Tibial nerve (tissue), 4 donors: ENCODE measurements at regions not wholly inside any gene's neighbourhood (a gene's known extent, or its start where the extent isn't known, plus 50 kb on each side); places are given as distances from the start of the nearest gene placed in this dataset.

ENCODE experiments used
- DNase-seq, 2 donors: peaks; one replicate each; pipeline ENCODE4 v3.0.0-alpha.2; 2019; ENCODE audit warnings: low spot score in 2 of 2
- H3K27ac ChIP-seq, 4 donors: fragments of 200-600 bp; sonication (generic) in 3 of 4; one replicate each; pipeline ENCODE4 v1.5.1; 2017 to 2019; ENCODE audit warnings: mild to moderate bottlenecking in 1 of 4
- H3K27me3 ChIP-seq, 2 donors: fragments of 200-600 bp; sonication (generic) in 1 of 2; one replicate each; pipeline versions ENCODE4 v1.5.1 to v1.6.0; 2017 to 2019
- H3K36me3 ChIP-seq, 3 donors: fragments of 200-600 bp; sonication (generic); one replicate each; pipeline ENCODE4 v1.5.1; 2018 to 2019
- H3K4me1 ChIP-seq, 4 donors: fragments of 200-600 bp; sonication (generic) in 3 of 4; one replicate each; pipeline ENCODE4 v1.5.1; 2017 to 2019
- H3K4me3 ChIP-seq, 4 donors: fragments of 200-600 bp; sonication (generic) in 3 of 4; one replicate each; pipeline ENCODE4 v1.5.1; 2017 to 2019; ENCODE audit warnings: mild to moderate bottlenecking in 1 of 4, moderate library complexity in 1 of 4
- H3K9me3 ChIP-seq, 4 donors: fragments of 200-600 bp; sonication (generic) in 3 of 4; one replicate each; pipeline ENCODE4 v1.5.1; 2017 to 2019
- CTCF ChIP-seq, 5 experiments: fragments of 200-600 bp in 3 of 5; fragments of 450-650 bp in 2 of 5; sonication (generic) in 3 of 5; IDR thresholded peaks; one replicate each; pipeline ENCODE4 v1.5.1; 2016 to 2019; ENCODE audit warnings: antibody characterized with exemption in 5 of 5, mild to moderate bottlenecking in 3 of 5, moderate library complexity in 2 of 5
- EP300 ChIP-seq, 2 donors: sonication (generic); formaldehyde crosslinking; IDR thresholded peaks; one replicate each; pipeline ENCODE4 v1.6.1; 2017; ENCODE audit warnings: antibody characterized with exemption in 2 of 2, mild to moderate bottlenecking in 1 of 2
- POLR2A ChIP-seq, 2 donors: fragments of 450-650 bp; IDR thresholded peaks; one replicate each; pipeline ENCODE4 v1.6.1; 2017; ENCODE audit warnings: antibody characterized with exemption in 2 of 2, mild to moderate bottlenecking in 2 of 2, moderate library complexity in 2 of 2
- WGBS, 2 donors: methylation state at CpG; one replicate each; pipeline ENCODE4 v1.1.5; 2018; 5-methylcytosine and 5-hydroxymethylcytosine counted together

GRCh38 chr2:188078534-188078933 is 213.1 kb upstream of the GULP1 start:
- Histone ChIP-seq H3K27me3 (no peaks in the 10 kb centered on the region), H3K36me3 (no peaks in the 10 kb centered on the region), H3K27ac (no peak overlapping the region), H3K4me3 (no peak overlapping the region), H3K9me3 (peaks cover 0 to 11% (median 2%) of the 10 kb centered on the region in 4 donors), H3K4me1 (no peaks in the 10 kb centered on the region)
- WGBS, 2 donors: 67% methylated on average over 4 of the region's 4 CpGs
- no peak for DNase-seq
- TF ChIP-seq EP300 (IDR thresholded peaks at IDR 0.05) (no peak), CTCF (IDR thresholded peaks at IDR 0.05) (no peak), POLR2A (IDR thresholded peaks at IDR 0.05) (no peak)

- 65 to 67% methylated on average over 1 of the region's 1 CpG for WGBS, 2 donors
- no peaks in the 10 kb centered on the region for H3K36me3 ChIP-seq
- peaks cover 0 to 4% (median 0%) of the 10 kb centered on the region in 4 donors for H3K9me3 ChIP-seq
- no peaks in the 10 kb centered on the region for H3K4me1 ChIP-seq
- H3K4me3 ChIP-seq: no peak overlapping the region
- no peak overlapping the region for H3K27ac ChIP-seq
- DNase-seq: no peak
- TF ChIP-seq CTCF (IDR thresholded peaks at IDR 0.05) (no peak), EP300 (IDR thresholded peaks at IDR 0.05) (no peak), POLR2A (IDR thresholded peaks at IDR 0.05) (no peak)
- H3K27me3 ChIP-seq: no peaks in the 10 kb centered on the region
Observed at GRCh38 chr2:188079196-188079595, 212.5 kb upstream of the GULP1 start.

- H3K36me3 ChIP-seq: no peaks in the 10 kb centered on the region
- no peaks in the 10 kb centered on the region for H3K4me1 ChIP-seq
- no peak overlapping the region for H3K4me3 ChIP-seq
- H3K27ac ChIP-seq: no peak overlapping the region
- WGBS, 2 donors: 57 to 60% methylated on average over 4 of the region's 4 CpGs
- TF ChIP-seq POLR2A (IDR thresholded peaks at IDR 0.05) (no peak), CTCF (IDR thresholded peaks at IDR 0.05) (no peak), EP300 (IDR thresholded peaks at IDR 0.05) (no peak)
- no peaks in the 10 kb centered on the region for H3K27me3 ChIP-seq
- no peaks in the 10 kb centered on the region for H3K9me3 ChIP-seq
- DNase-seq: no peak
Observed at GRCh38 chr2:188085421-188085820, 206.3 kb upstream of the GULP1 start.

- no peaks in the 10 kb centered on the region for H3K27me3 ChIP-seq
- DNase-seq: no peak
- 41 to 52% methylated on average over 2 of the region's 2 CpGs for WGBS, 2 donors
- H3K4me1 ChIP-seq: no peaks in the 10 kb centered on the region
- TF ChIP-seq POLR2A (IDR thresholded peaks at IDR 0.05) (no peak), CTCF (IDR thresholded peaks at IDR 0.05) (no peak), EP300 (IDR thresholded peaks at IDR 0.05) (no peak)
- no peaks in the 10 kb centered on the region for H3K9me3 ChIP-seq
- H3K27ac ChIP-seq: no peak overlapping the region
- no peaks in the 10 kb centered on the region for H3K36me3 ChIP-seq
- no peak overlapping the region for H3K4me3 ChIP-seq
Observed at GRCh38 chr2:188089901-188090300, 201.8 kb upstream of the GULP1 start.

- no peak overlapping the region for H3K4me3 ChIP-seq
- no peak overlapping the region for H3K27ac ChIP-seq
- TF ChIP-seq EP300 (IDR thresholded peaks at IDR 0.05) (no peak), POLR2A (IDR thresholded peaks at IDR 0.05) (no peak), CTCF (IDR thresholded peaks at IDR 0.05) (no peak)
- no peaks in the 10 kb centered on the region for H3K36me3 ChIP-seq
- no peaks in the 10 kb centered on the region for H3K27me3 ChIP-seq
- H3K4me1 ChIP-seq: no peaks in the 10 kb centered on the region
- no peak for DNase-seq
- no peaks in the 10 kb centered on the region for H3K9me3 ChIP-seq
Observed at GRCh38 chr2:188091220-188091619, 200.5 kb upstream of the GULP1 start.
